ENCODE measurements at regions not wholly inside any gene's neighbourhood (a gene's known extent, or its start where the extent isn't known, plus 50 kb on each side); places are given as distances from the start of the nearest gene placed in this dataset.

DNA sequence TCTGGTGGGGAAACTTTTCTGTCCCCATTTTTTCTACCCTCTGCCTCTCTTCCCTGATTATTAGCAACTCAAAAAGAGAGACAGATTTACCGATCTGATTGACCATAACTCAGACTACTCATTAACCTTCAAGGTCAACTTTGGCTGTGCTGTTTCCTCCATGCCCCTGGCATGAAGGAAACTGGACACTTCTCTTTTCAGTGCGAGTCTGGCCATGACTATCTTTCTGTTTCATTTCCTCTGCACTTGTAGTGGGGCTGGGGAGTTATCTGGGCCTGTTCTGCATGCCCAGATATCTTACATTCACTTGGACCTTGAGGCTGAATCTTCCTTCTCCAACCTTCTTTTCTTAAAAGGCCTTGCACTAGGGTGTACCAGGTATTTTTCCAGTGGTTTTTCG, 76.9 kb upstream of the SLCO2A1 start:
- H3K9me3 ChIP-seq (ENCODE audit: control extremely low read depth in 1 of 3, control insufficient read depth in 2 of 3, insufficient read depth in 1 of 3, low read length in 2 of 3) = peaks cover 0 to 3% (median 0%) of the 10 kb centered on the region in 3 donors
- no peak overlapping the region for H3K27ac ChIP-seq (ENCODE audit: low read length in 2 of 2)
- no peak overlapping the region for H3K4me3 ChIP-seq (ENCODE audit: control extremely low read depth in 1 of 5, extremely low read depth in 1 of 5, insufficient read depth in 1 of 5, low read depth in 2 of 5, low read length in 4 of 5)
- no peak for TF ChIP-seq EZH2 (IDR thresholded peaks at IDR 0.05; ENCODE audit: borderline replicate concordance, insufficient read depth, low read depth, low read length, poor library complexity, severe bottlenecking)
- TF ChIP-seq, protein P1, sequence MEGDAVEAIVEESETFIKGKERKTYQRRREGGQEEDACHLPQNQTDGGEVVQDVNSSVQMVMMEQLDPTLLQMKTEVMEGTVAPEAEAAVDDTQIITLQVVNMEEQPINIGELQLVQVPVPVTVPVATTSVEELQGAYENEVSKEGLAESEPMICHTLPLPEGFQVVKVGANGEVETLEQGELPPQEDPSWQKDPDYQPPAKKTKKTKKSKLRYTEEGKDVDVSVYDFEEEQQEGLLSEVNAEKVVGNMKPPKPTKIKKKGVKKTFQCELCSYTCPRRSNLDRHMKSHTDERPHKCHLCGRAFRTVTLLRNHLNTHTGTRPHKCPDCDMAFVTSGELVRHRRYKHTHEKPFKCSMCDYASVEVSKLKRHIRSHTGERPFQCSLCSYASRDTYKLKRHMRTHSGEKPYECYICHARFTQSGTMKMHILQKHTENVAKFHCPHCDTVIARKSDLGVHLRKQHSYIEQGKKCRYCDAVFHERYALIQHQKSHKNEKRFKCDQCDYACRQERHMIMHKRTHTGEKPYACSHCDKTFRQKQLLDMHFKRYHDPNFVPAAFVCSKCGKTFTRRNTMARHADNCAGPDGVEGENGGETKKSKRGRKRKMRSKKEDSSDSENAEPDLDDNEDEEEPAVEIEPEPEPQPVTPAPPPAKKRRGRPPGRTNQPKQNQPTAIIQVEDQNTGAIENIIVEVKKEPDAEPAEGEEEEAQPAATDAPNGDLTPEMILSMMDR (IDR thresholded peaks at IDR 0.05) = no peak
- ATAC-seq (ENCODE audit: low read depth) (no peak), DNase-seq (no peak)
- H3K27ac Mint-ChIP-seq = no peak overlapping the region
- H3K9me3 Mint-ChIP-seq (ENCODE audit: insufficient read depth) = no peaks in the 10 kb centered on the region
- H3K4me1 ChIP-seq (ENCODE audit: control insufficient read depth in 2 of 2, insufficient read depth in 2 of 2, low read length in 2 of 2) = no peaks in the 10 kb centered on the region
- intact Hi-C loops (cut with micrococcal nuclease) = no loop called here
- H3K27me3 ChIP-seq (replicated peaks in 1 of 4; ENCODE audit: control extremely low read depth in 1 of 4, control insufficient read depth in 3 of 4, insufficient read depth in 4 of 4, low read length in 3 of 4) = peaks cover 0 to 6% (median 0%) of the 10 kb centered on the region in 4 experiments
- no peak overlapping the region for H3K9ac ChIP-seq (ENCODE audit: low read length)
- H2AFZ ChIP-seq (ENCODE audit: insufficient read depth, low read depth, low read length, poor library complexity, severe bottlenecking) = no peak overlapping the region
- H3K79me2 ChIP-seq (ENCODE audit: control insufficient read depth, insufficient read depth, low read length) = no peaks in the 10 kb centered on the region
- H3K27me3 Mint-ChIP-seq = peaks cover 14% of the 10 kb centered on the region
- no peaks in the 10 kb centered on the region for H4K20me1 ChIP-seq (ENCODE audit: control insufficient read depth, insufficient read depth, low read length, poor library complexity, severe bottlenecking)
- no peaks in the 10 kb centered on the region for H3K4me1 Mint-ChIP-seq
- CTCF ChIA-PET = interaction anchor here (0.6 kb wide), 1 partner anchor 1779 kb away, joined by 3 read pairs; no protein-coding TSS in a partner anchor
- no CpG with 5 or more reads among the region's 3 CpGs for WGBS (ENCODE audit: insufficient coverage)
- H3K4me2 ChIP-seq (replicated peaks; ENCODE audit: low read depth, low read length, poor library complexity, severe bottlenecking) = no peak overlapping the region
- H3K36me3 ChIP-seq (replicated peaks in 1 of 2; ENCODE audit: control extremely low read depth in 1 of 2, control insufficient read depth in 1 of 2, extremely low read depth in 1 of 2, insufficient read depth in 2 of 2, low read length in 1 of 2) = no peaks in the 10 kb centered on the region
- POLR2A ChIA-PET = no interaction called here
- no peak overlapping the region for H3K4me3 Mint-ChIP-seq

DNA sequence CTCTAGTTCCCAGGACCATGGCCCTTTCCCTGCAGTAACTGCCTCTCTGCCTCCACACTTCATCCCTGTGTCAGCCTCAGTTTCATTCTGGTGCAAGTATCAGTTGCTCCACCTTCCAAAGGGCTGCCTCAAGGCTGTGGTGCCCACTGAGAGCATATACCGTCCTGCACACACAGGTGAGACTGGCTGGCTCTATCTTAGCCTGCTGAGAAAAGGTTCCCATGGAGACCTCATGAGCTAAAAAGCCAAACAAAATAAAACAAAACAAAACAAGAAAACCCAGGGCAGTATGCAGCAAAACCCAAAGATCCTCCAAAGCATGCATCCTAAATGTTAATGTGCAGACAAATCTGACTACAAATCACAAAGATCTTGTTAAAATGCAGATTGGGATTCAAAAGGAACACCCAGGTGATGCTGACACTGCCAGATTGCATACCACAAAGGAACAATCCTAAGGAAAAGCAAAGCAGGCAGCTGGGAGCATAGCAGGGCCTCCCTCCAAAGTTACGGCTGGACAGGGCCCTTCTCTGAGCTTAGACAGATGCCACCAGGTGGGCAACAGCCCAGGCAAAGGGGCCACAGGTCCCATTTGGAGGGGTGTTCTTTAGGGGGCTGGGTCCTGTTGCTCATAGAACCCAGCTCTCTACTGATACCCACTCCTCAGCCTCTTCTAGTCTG, 76.3 kb upstream of the SLCO2A1 start:
- H3K4me1 ChIP-seq (ENCODE audit: control insufficient read depth in 2 of 2, insufficient read depth in 2 of 2, low read length in 2 of 2) = no peaks in the 10 kb centered on the region
- Mint-ChIP-seq H3K27me3 (peaks cover 14% of the 10 kb centered on the region), H3K9me3 (ENCODE audit: insufficient read depth) (no peaks in the 10 kb centered on the region), H3K4me3 (no peak overlapping the region), H3K27ac (no peak overlapping the region), H3K4me1 (no peaks in the 10 kb centered on the region)
- peaks cover 0 to 7% (median 0%) of the 10 kb centered on the region in 3 donors for H3K9me3 ChIP-seq (ENCODE audit: control extremely low read depth in 1 of 3, control insufficient read depth in 2 of 3, insufficient read depth in 1 of 3, low read length in 2 of 3)
- H3K4me3 ChIP-seq (ENCODE audit: control extremely low read depth in 1 of 5, extremely low read depth in 1 of 5, insufficient read depth in 1 of 5, low read depth in 2 of 5, low read length in 4 of 5) = no peak overlapping the region
- POLR2A ChIA-PET = no interaction called here
- ATAC-seq (ENCODE audit: low read depth) (no peak), DNase-seq (no peak)
- no peaks in the 10 kb centered on the region for H3K36me3 ChIP-seq (replicated peaks in 1 of 2; ENCODE audit: control extremely low read depth in 1 of 2, control insufficient read depth in 1 of 2, extremely low read depth in 1 of 2, insufficient read depth in 2 of 2, low read length in 1 of 2)
- TF ChIP-seq, protein P1 (IDR thresholded peaks at IDR 0.05) = no peak
- no peak for TF ChIP-seq EZH2 (IDR thresholded peaks at IDR 0.05; ENCODE audit: borderline replicate concordance, insufficient read depth, low read depth, low read length, poor library complexity, severe bottlenecking)
- intact Hi-C loops (cut with micrococcal nuclease) = no loop called here
- H2AFZ ChIP-seq (ENCODE audit: insufficient read depth, low read depth, low read length, poor library complexity, severe bottlenecking) = no peak overlapping the region
- H4K20me1 ChIP-seq (ENCODE audit: control insufficient read depth, insufficient read depth, low read length, poor library complexity, severe bottlenecking) = no peaks in the 10 kb centered on the region
- CTCF ChIA-PET = no interaction called here
- no peak overlapping the region for H3K9ac ChIP-seq (ENCODE audit: low read length)
- H3K27ac ChIP-seq (ENCODE audit: low read length in 2 of 2) = no peak overlapping the region
- no peak overlapping the region for H3K4me2 ChIP-seq (replicated peaks; ENCODE audit: low read depth, low read length, poor library complexity, severe bottlenecking)
- 96% methylated on average over 2 of the region's 2 CpGs for WGBS (ENCODE audit: insufficient coverage)
- H3K79me2 ChIP-seq (ENCODE audit: control insufficient read depth, insufficient read depth, low read length) = no peaks in the 10 kb centered on the region
- peaks cover 0 to 6% (median 0%) of the 10 kb centered on the region in 4 experiments for H3K27me3 ChIP-seq (replicated peaks in 1 of 4; ENCODE audit: control extremely low read depth in 1 of 4, control insufficient read depth in 3 of 4, insufficient read depth in 4 of 4, low read length in 3 of 4)
